GM23248 (cell line): ENCODE measurements at regions not wholly inside any gene's neighbourhood (a gene's known extent, or its start where the extent isn't known, plus 50 kb on each side); places are given as distances from the start of the nearest gene placed in this dataset.

Experiments used
- DNase-seq: peaks from one replicate; pipeline ENCODE4 v3.0.0-alpha.2; 2015
- H2AFZ ChIP-seq: fragments of 200-600 bp; sonication (generic); 2 replicates; pipeline ENCODE4 v1.6.1; 2016; ENCODE audit warnings: antibody characterized with exemption
- H3F3A ChIP-seq: fragments of 200-600 bp; sonication (generic); 2 replicates; pipeline ENCODE4 v1.6.1; 2016; ENCODE audit warnings: mild to moderate bottlenecking, antibody characterized with exemption, mixed run types; ENCODE audit not compliant: insufficient read depth
- H3K27ac ChIP-seq: fragments of 200-600 bp; sonication (generic); 2 replicates; pipeline ENCODE4 v1.5.1; 2016; ENCODE audit warnings: mild to moderate bottlenecking
- H3K27me3 ChIP-seq: fragments of 200-600 bp; sonication (generic); replicated peaks from 2 replicates; pipeline ENCODE4 v1.6.1; 2016; ENCODE audit warnings: mild to moderate bottlenecking; ENCODE audit not compliant: insufficient read depth
- H3K36me3 ChIP-seq: fragments of 200-600 bp; sonication (generic); 2 replicates; pipeline ENCODE4 v1.6.1; 2016; ENCODE audit warnings: low read depth, mild to moderate bottlenecking
- H3K4me1 ChIP-seq: fragments of 200-600 bp; sonication (generic); 2 replicates; pipeline ENCODE4 v1.6.1; 2016; ENCODE audit warnings: mild to moderate bottlenecking; ENCODE audit not compliant: insufficient read depth
- H3K4me2 ChIP-seq: fragments of 200-600 bp; sonication (generic); one replicate; pipeline ENCODE4 v1.6.1; 2016; ENCODE audit warnings: mild to moderate bottlenecking; ENCODE audit not compliant: unreplicated experiment
- H3K4me3 ChIP-seq: fragments of 200-600 bp; sonication (generic); 2 replicates; pipeline ENCODE4 v1.5.1; 2016; ENCODE audit warnings: mild to moderate bottlenecking
- H3K79me2 ChIP-seq: fragments of 200-600 bp; sonication (generic); 2 replicates; pipeline ENCODE4 v1.6.1; 2016; ENCODE audit warnings: mild to moderate bottlenecking; ENCODE audit not compliant: insufficient read depth
- H3K9ac ChIP-seq: fragments of 200-600 bp; sonication (generic); 2 replicates; pipeline ENCODE4 v1.6.1; 2016; ENCODE audit warnings: mild to moderate bottlenecking
- H3K9me2 ChIP-seq: fragments of 200-600 bp; sonication (generic); 2 replicates; pipeline ENCODE4 v1.6.1; 2016; ENCODE audit warnings: mixed run types, mild to moderate bottlenecking, moderate library complexity; ENCODE audit not compliant: insufficient read depth
- H3K9me3 ChIP-seq: fragments of 200-600 bp; sonication (generic); one replicate; pipeline ENCODE4 v1.6.1; 2017; ENCODE audit warnings: low read depth
- H4K20me1 ChIP-seq: fragments of 200-600 bp; sonication (generic); 2 replicates; pipeline ENCODE4 v1.6.0; 2016; ENCODE audit not compliant: insufficient read depth
- EZH2 ChIP-seq: fragments of 200-600 bp; sonication (generic); IDR thresholded peaks from 2 replicates; pipeline ENCODE4 v1.6.1; 2018; ENCODE audit warnings: antibody characterized with exemption, mild to moderate bottlenecking; ENCODE audit not compliant: insufficient read depth, poor library complexity, severe bottlenecking
- EZH2phosphoT487 ChIP-seq: fragments of 200-600 bp; sonication (generic); IDR thresholded peaks from 2 replicates; pipeline ENCODE4 v1.6.1; 2018; ENCODE audit warnings: antibody characterized with exemption, moderate library complexity, mild to moderate bottlenecking, low read depth; ENCODE audit not compliant: insufficient read depth
- WGBS, 2 experiments: methylation state at CpG; one replicate each; pipeline ENCODE4 v1.1.6; 2015 to 2017; ENCODE audit warnings: low lambda C conversion rate in 2 of 2, low coverage in 1 of 2; ENCODE audit errors: missing lambda C conversion rate in 2 of 2; 5-methylcytosine and 5-hydroxymethylcytosine counted together
- in situ Hi-C: fragments of 300-500 bp; cut with MboI; formaldehyde crosslinking; loops from 2 replicates; pipeline ENCODE4 v1.15.0; 2020

DNA sequence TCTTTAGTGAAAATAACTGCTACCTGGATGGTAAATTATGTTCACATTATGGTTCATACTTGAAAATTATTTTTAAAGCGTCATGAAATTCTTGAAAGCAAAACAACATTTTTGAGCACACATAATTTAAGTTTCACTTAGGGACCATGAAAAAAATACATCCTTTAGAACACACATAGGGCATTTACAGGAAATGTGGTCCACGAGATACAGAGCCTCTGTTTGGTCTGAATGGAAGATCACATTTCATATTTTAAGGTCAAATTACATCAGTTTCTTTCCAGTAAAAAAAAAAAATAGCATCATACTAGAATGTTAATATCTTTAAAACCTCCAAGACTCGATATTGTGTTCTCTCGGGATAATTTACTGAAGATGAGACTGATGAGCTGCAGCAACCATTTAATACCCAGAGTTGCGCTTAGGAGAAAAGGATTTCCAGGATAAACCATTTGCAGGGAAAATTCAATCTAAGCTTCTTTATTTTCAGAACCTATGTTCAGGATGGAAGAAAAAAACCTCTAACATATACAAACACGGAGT is 720.7 kb downstream of the DIAPH3 start:
- Histone ChIP-seq H3K9ac (no peak overlapping the region), H3K9me3 (no peaks in the 10 kb centered on the region), H3K36me3 (no peaks in the 10 kb centered on the region), H3K27me3 (no peaks in the 10 kb centered on the region), H4K20me1 (no peaks in the 10 kb centered on the region), H2AFZ (no peak overlapping the region), H3F3A (no peaks in the 10 kb centered on the region), H3K27ac (no peak overlapping the region), H3K4me3 (no peak overlapping the region), H3K79me2 (no peaks in the 10 kb centered on the region), H3K4me2 (no peak overlapping the region), H3K9me2 (no peaks in the 10 kb centered on the region), H3K4me1 (no peaks in the 10 kb centered on the region)
- in situ Hi-C loops = no loop called here
- DNase-seq = no peak
- TF ChIP-seq EZH2 (no peak), EZH2phosphoT487 (no peak)
- 11 to 19% methylated on average over 6 of the region's 6 CpGs for WGBS, 2 experiments

GRCh38 chr13:59444210-59444857 is 719.4 kb downstream of the DIAPH3 start:
- Histone ChIP-seq H3K4me2 (no peak overlapping the region), H3F3A (no peaks in the 10 kb centered on the region), H3K9me3 (no peaks in the 10 kb centered on the region), H3K79me2 (no peaks in the 10 kb centered on the region), H3K27me3 (no peaks in the 10 kb centered on the region), H2AFZ (no peak overlapping the region), H3K27ac (no peak overlapping the region), H3K9ac (no peak overlapping the region), H3K4me3 (no peak overlapping the region), H3K4me1 (no peaks in the 10 kb centered on the region), H3K9me2 (no peaks in the 10 kb centered on the region), H4K20me1 (no peaks in the 10 kb centered on the region), H3K36me3 (no peaks in the 10 kb centered on the region)
- no peak for DNase-seq
- TF ChIP-seq EZH2 (no peak), EZH2phosphoT487 (no peak)
- whole genome bisulfite sequencing, 2 experiments = 36 to 39% methylated on average over 6 of the region's 6 CpGs
- in situ Hi-C loops = no loop called here

DNA sequence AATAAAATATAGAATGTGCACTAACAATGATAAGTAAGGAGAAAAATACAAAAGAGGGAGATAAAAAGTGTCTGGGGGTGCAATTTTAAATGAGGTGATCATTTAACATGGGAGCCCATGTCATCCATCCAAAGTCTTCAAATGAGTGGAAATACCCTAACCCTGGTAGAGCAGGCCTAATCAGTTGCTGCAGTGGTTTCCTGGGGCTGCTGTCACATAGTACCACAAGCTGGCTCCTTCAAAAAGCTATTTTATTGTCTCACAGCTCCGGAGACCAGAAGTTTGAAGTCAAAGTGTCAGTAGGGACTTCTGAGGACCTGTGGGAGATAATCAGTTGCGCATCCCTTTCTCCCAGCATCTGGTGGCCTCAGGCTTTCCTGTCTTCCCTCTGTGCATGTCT is 717.9 kb downstream of the DIAPH3 start:
- no peak overlapping the region for H2AFZ ChIP-seq

GRCh38 chr13:59446391-59446790 is 717.3 kb downstream of the DIAPH3 start:
- TF ChIP-seq EZH2 (no peak), EZH2phosphoT487 (no peak)
- no peak overlapping the region for H3K4me3 ChIP-seq
- no peak overlapping the region for H3K27ac ChIP-seq

More for the DNA sequence above, 717.9 kb downstream of the DIAPH3 start:
- no peak for DNase-seq
- 49 to 53% methylated on average over 2 of the region's 2 CpGs for WGBS, 2 experiments
- in situ Hi-C loops = no loop called here
- H3K9me3 ChIP-seq = no peaks in the 10 kb centered on the region
- H3F3A ChIP-seq = no peaks in the 10 kb centered on the region
- H3K36me3 ChIP-seq = no peaks in the 10 kb centered on the region
- H3K4me1 ChIP-seq = no peaks in the 10 kb centered on the region
- no peaks in the 10 kb centered on the region for H3K9me2 ChIP-seq
- no peak for TF ChIP-seq EZH2
- no peak for TF ChIP-seq EZH2phosphoT487
- H3K27ac ChIP-seq = no peak overlapping the region
- no peaks in the 10 kb centered on the region for H3K79me2 ChIP-seq
- no peaks in the 10 kb centered on the region for H4K20me1 ChIP-seq
- no peak overlapping the region for H3K9ac ChIP-seq
- H3K4me3 ChIP-seq = no peak overlapping the region
- H3K4me2 ChIP-seq = no peak overlapping the region
- H3K27me3 ChIP-seq = no peaks in the 10 kb centered on the region

More at GRCh38 chr13:59446391-59446790, 717.3 kb downstream of the DIAPH3 start:
- no peaks in the 10 kb centered on the region for H3K79me2 ChIP-seq
- H3F3A ChIP-seq = no peaks in the 10 kb centered on the region
- WGBS, 2 experiments = 23 to 28% methylated on average over 5 of the region's 5 CpGs
- H3K36me3 ChIP-seq = no peaks in the 10 kb centered on the region
- H4K20me1 ChIP-seq = no peaks in the 10 kb centered on the region
- no peak for DNase-seq
- no peak overlapping the region for H2AFZ ChIP-seq
- H3K9me3 ChIP-seq = no peaks in the 10 kb centered on the region
- H3K9me2 ChIP-seq = no peaks in the 10 kb centered on the region
- H3K27me3 ChIP-seq = no peaks in the 10 kb centered on the region
- H3K9ac ChIP-seq = no peak overlapping the region
- in situ Hi-C loops = no loop called here
- H3K4me1 ChIP-seq = no peaks in the 10 kb centered on the region
- H3K4me2 ChIP-seq = no peak overlapping the region
